Activated CD8-positive, alpha-beta memory T cell treated with anti-CD3 and anti-CD28 coated beads, Interleukin-2, amount 50 U/mL, for 4 hours (primary cell): ENCODE measurements at regions not wholly inside any gene's neighbourhood (a gene's known extent, or its start where the extent isn't known, plus 50 kb on each side); places are given as distances from the start of the nearest gene placed in this dataset.

Experiments
- DNase-seq: peaks from one replicate; pipeline ENCODE4 v3.0.0-alpha.2; 2020

GRCh38 chr7:46391231-46392201, 470.4 kb upstream of the IGFBP3 start:
- no peak for DNase-seq

GRCh38 chr7:46390042-46390441, 469.0 kb upstream of the IGFBP3 start:
- no peak for DNase-seq

GRCh38 chr7:46389146-46389545, 468.1 kb upstream of the IGFBP3 start:
- no peak for DNase-seq

- no peak for DNase-seq
Observed at GRCh38 chr7:46387646-46388045, 466.6 kb upstream of the IGFBP3 start.

- DNase-seq = no peak
Observed at GRCh38 chr7:46386428-46387399, 465.6 kb upstream of the IGFBP3 start.

DNA sequence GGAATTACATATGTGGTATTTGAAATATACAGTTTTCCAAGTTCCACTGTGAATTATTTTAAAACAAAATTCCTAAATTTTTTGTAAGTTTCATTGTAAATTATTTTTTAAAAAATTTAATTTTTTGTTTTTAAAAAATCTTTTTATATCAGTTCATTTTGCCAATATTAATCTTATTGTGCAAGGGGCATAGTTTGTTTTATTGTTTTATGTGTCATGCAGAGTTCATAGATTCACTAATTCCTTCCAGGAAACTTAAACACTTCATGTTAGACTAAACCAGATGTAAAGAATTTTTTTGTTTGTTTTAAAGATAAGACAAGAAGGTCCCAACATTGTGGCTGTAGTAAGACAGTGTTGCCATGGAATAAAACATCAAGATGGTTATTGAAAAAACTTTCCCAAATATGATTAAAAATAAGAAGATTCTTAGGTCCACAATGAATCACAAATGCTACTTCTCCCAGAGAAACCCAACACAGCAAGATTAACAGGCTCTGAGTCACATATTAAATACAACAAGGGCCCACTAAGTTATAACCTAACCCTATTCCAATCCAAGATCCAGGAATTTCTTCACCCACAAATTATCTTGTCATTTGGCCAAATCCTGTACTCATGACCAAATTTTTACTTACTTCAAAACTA, 464.7 kb upstream of the IGFBP3 start:
- no peak for DNase-seq

- no peak for DNase-seq
Observed at GRCh38 chr7:46383605-46384004, 462.5 kb upstream of the IGFBP3 start.

- DNase-seq = no peak
Observed at GRCh38 chr7:46369933-46370654, 449.0 kb upstream of the IGFBP3 start.

DNA sequence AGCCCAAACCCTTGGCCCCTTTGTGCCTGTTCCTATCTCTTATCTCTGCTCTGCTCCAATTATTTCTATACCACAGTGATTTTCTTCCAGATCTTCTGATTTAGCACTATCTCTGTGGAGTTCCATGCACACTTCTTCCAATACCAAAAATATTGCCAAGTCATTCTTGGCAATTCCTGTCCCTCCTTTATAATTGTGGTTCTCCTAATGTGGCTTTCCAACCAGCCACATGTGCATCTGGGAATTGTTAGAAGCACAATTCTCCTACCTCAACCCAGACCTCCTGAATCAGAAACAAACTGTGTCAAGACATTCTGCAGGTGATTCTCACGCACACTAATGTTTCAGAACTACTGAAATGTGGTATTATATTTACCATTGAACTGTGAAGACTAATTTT, 447.8 kb upstream of the IGFBP3 start:
- DNase-seq = no peak

GRCh38 chr7:46366526-46366925, 445.5 kb upstream of the IGFBP3 start:
- DNase-seq = no peak

- DNase-seq = no peak
Observed at GRCh38 chr7:46363688-46364087, 442.6 kb upstream of the IGFBP3 start.

DNA sequence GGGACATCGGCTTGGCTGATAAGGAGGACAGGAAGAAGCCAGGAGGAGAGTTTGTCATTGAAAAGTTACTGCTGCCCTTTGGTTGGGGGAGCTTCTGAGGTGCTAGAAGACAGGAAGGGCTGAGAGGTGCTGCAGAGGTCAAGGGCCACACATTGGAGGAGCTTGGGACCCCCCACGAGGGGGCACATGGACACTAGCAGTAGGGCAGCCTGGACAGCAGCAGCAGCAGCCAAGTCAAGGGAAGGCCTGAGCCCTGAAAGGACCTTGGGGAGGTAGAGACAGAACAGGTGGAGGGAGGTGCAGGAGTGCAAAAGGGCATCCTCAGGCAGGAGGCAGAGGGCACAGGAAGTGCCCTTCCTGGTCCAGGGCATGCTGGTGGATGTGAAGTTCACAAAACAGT, 439.7 kb upstream of the IGFBP3 start:
- DNase-seq = no peak

GRCh38 chr7:46360296-46360695, 439.2 kb upstream of the IGFBP3 start:
- DNase-seq = no peak

DNA sequence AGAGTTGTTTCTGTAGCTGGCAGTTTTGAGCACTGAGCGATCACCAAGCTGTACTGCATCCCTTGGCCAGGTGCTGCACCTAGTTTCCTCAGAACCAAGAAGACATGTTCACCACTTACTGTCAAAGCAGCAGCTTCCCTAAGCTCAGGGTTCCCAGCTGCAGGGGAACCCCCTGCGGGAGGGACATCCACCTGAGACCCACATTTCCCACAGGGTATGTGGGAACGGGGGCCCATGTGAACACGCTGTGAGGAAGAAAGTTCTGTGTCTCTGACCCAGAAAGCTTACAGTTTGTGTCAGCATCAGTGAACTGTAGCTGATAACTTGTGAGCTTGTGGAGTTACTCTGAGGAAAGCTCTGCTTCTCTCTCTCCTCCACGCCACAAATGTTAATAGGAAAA, 436.8 kb upstream of the IGFBP3 start:
- no peak for DNase-seq

DNA sequence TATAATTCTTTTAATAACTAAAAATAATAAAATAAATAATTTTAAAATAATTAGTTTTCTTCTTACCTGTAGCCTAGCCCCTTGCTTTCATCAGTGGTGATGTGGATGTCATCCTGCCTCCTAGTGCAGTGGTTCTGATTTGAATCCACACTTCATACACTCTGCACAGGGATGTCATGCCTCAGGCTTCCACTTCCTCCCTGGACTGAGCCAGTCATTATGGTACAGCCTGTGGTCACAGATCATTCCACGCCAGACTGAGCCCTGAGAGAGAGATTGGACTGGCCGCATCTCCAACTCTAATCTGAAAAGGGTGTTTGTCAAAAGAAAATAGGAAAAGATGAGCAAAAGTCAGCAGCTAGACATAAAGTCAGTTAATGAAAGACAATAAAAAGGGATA, 436.2 kb upstream of the IGFBP3 start:
- no peak for DNase-seq

DNA sequence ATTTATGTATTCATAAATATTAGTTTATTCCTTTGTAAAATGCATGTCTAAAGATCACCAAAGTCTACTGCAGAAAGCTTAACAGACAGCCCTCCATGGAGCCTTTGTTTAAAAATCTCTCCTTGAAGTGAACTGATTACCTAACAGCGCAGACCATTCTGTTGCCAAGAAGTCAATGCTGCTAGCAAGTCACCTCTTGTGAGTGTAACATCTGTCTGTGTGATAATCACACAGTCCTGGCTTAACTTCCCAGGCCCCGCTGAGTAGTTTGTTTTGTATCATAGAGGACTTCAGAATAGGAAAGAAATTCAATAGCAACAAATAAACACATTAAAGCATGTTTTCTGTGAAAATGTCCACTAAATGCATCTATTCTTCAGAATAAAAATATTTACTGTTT, 435.3 kb upstream of the IGFBP3 start:
- DNase-seq = no peak

GRCh38 chr7:46355331-46355730, 434.3 kb upstream of the IGFBP3 start:
- no peak for DNase-seq

DNA sequence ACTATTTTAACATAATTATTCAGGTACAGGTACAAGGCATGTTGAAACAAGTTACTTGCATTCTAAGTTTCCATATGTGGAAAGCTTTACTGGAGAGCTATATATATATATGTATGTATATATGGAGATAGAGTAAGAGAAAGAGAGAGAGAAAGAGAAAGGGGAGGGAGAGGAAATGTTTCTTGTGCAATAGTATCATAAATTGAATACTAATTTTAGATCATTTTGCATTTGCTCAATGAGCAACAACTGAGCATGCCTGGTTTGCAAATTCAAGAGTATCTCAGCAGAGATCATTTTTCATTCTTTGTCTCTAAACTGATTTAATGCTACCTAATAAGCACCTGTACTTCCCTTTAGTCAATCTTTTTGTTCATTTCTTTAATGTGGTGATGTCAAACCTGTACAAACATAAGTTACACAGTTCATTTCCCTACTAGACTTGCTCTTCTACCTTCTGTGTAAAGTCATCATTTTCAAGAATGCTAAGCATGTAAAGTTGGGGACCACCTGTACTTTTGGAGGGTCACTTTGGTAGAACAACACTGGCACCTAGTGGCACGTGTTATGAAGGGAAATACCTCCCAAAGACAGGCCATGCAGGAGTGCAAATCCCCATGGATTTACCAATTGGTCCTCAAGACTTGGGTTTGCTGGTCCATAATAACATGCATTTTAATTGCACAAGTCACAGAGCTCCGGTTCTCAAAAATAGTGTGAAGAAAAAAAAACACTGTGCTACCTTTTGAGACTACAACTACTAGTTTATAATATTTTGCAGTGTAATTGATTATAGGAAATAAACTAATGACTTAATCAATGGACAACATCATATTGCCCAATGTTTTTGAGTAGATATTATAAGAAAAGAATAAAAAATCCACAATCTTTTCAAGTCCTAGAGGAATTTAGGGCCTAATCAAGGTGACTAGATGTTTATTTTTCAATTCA, 431.2 kb upstream of the IGFBP3 start:
- DNase-seq = peak; percentile 20

DNA sequence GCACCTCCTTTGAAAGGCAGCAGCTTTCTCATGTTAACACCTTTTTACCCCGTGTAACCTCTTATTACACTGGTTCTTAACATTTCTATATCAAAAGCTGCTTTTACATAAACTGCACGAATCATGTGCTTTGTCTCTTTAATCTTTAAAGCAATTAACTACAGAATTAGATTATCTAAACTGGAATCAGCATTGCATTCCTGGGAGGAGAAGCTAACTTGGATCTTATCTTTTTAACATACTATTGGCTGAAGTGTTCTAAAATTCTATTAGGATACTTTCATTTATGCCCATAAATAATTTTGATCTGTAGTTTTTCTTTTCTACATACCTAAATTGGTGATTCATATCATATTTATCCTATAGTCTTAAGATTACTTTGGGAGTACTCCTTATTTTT, 428.4 kb upstream of the IGFBP3 start:
- no peak for DNase-seq

DNA sequence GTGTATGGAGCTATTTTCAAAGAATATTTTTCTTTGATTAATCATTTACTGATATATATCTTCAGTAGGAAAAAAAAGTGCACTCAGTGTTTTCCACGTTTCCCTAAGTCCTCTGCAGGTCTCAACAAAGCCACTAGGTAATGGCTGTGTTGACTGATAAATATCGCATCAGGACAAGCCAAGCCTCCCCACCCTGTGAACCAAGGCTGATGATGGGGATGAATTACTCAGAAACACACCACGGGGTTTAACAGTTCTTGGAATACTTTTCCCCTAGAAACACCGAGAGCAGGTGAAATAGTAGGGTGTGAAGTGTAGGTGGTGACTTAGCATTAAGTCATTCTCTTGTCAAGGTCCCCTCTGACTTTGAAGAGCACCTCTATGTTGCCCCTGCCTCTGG, 423.5 kb upstream of the IGFBP3 start:
- DNase-seq = no peak

DNA sequence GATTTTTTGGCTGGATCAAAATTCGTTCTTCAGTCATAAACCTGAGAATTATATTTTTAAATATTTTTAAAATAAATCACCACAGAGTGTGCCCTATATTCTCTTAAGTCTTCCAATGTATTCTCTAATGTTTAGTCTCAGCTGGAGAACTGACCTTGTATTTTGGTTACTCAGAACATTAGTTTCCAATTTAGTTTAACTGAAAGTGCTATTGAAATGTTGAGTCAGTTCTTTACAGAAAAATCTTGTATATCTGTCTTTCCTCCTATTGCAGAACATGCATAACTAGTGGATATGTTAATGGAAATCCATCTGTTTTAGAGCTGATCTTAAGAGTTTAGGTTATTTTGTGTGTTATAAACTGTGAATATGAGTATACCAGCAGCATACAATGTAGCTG, 422.7 kb upstream of the IGFBP3 start:
- DNase-seq = no peak
